Retinal pigment epithelial cell (primary cell): ENCODE measurements at regions not wholly inside any gene's neighbourhood (a gene's known extent, or its start where the extent isn't known, plus 50 kb on each side); places are given as distances from the start of the nearest gene placed in this dataset.

Experiments used
- DNase-seq: peaks from one replicate; pipeline ENCODE4 v3.0.0-alpha.2; 2010; ENCODE audit warnings: low read depth
- H3K4me3 ChIP-seq: 2 replicates; pipeline ENCODE4 v1.5.1; 2011; ENCODE audit warnings: mild to moderate bottlenecking, low read length, control low read depth, moderate library complexity
- CTCF ChIP-seq: conservative IDR thresholded peaks from 2 replicates; pipeline ENCODE4 v1.5.1; 2011; ENCODE audit warnings: low read depth, low read length, control low read depth, inconsistent platforms

GRCh38 chr1:177779166-177779965 is 190.5 kb downstream of the SEC16B start:
- no peak for DNase-seq
- no peak overlapping the region for H3K4me3 ChIP-seq
- no peak for TF ChIP-seq CTCF

GRCh38 chr1:177775924-177776323 is 193.9 kb downstream of the SEC16B start:
- TF ChIP-seq CTCF: no peak
- DNase-seq: no peak
- no peak overlapping the region for H3K4me3 ChIP-seq

GRCh38 chr1:177772386-177772960 is 197.4 kb downstream of the SEC16B start:
- no peak for TF ChIP-seq CTCF
- DNase-seq: no peak
- no peak overlapping the region for H3K4me3 ChIP-seq

- no peak overlapping the region for H3K4me3 ChIP-seq
- DNase-seq: no peak
- TF ChIP-seq CTCF: no peak
These were observed 198.2 kb downstream of the SEC16B start for GRCh38 chr1:177771688-177772087.

- H3K4me3 ChIP-seq: no peak overlapping the region
- DNase-seq: no peak
- no peak for TF ChIP-seq CTCF
These were observed 199.8 kb downstream of the SEC16B start for GRCh38 chr1:177770096-177770495.

GRCh38 chr1:177755851-177756560 is 213.9 kb downstream of the SEC16B start:
- TF ChIP-seq CTCF: no peak
- H3K4me3 ChIP-seq: no peak overlapping the region
- DNase-seq: no peak
